GM19452 (cell line): ENCODE measurements at regions not wholly inside any gene's neighbourhood (a gene's known extent, or its start where the extent isn't known, plus 50 kb on each side); places are given as distances from the start of the nearest gene placed in this dataset.

Source experiments
- ATAC-seq: cut with Tn5 transposase; IDR thresholded peaks from one replicate; pipeline ENCODE4 v1.9.1; 2021; ENCODE audit not compliant: unreplicated experiment

GRCh38 chr2:3101016-3101942 is 276.3 kb downstream of the EIPR1 start:
- no peak for ATAC-seq

DNA sequence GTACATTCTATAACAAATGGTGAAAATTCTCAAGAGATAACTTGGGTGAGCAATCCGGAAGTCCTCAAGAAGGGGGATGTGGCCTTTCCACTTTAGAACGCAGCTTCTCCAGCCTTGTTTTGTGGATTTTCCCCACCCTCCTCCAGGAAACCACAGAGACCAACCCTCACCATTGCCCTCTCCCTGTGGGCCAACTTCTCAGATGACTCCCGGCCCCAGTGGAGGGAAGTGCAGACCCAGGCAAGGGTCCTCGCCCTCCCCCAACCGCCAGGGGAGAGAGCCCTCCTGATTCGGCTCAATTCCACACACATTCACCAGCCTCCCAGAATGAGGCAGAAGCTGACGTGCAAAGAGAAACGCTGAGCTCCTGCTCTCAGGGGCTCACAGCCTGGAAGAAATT is 277.2 kb downstream of the EIPR1 start:
- no peak for ATAC-seq

GRCh38 chr2:3099860-3100234 is 277.8 kb downstream of the EIPR1 start:
- ATAC-seq = no peak

DNA sequence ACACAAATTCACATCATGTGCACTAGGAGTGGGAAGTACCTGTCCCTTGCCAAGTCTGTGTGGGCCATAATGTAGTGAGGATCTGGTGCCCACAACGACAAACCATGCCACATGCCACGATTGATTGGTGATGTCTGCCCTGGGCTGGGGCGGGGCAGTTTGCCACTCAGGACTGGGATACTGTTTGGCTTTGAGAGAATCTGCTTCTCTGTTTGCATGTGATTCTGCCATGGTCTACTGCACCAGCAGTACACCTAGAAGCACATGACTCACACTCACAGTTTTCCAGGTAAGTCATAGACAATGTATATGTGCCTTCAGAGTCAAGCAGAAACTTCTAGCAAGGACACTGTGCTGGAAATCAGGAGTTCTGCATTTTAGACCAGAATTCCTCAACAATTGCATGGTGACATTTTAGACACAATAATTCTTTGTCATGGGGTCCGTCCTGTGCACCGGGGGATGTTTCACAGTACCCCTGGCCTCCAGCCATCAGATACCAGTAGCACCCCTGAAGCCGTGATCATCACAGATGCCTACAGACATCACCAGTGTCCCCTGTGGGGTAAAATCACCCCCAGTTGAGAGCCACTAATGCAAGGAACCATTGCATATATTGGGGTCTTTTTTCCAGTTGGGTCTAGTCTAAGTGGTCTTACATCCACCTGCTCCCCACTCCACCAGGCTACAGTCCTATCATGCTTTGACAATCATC is 278.3 kb downstream of the EIPR1 start:
- ATAC-seq = no peak

GRCh38 chr2:3098231-3098630 is 279.4 kb downstream of the EIPR1 start:
- ATAC-seq = no peak

GRCh38 chr2:3097804-3098203 is 279.8 kb downstream of the EIPR1 start:
- no peak for ATAC-seq

DNA sequence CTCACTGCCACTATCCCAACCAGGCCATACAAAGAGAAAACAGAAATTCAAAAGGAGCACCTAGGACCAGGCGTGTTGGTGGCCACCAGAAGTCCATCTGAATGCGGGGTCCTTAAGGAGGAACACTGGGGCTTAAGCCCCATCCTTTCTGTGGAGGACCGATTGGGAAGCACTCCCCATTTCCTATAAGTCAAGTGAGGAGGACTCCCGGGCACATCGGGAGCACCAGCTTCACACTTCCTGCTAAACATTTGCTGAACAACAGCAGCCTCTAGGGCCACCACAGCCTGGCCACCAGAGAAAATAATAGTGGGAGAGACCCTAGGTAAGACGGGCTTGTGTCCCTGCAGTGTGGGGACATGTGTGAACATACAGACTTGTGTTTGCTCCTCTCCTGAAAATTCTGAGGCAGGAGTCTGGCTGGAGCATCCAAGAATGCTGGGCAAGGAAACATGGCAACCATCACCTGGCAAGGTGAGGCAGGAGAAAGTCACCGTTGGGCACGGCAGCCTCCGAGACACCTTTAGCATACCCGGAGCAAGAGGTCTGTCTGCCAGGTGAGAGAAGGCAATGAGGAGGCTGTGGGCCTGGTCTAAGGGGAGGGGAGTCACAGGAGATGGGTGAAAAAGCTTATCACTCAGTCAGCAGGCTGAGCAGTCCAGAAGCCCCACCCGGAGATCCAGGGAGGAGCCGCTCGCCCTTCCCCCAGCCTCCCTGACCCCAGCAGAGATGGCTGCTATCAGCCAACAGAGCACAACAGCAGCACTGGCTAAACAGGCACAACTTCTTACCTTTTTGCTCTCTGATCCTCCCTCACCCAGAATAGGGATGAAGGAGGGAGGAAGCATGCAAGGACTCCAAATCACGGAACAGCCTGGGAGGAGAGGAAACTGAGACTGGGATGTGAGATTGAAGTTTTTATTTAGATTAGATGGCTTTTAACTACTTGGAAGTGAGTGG is 282.3 kb downstream of the EIPR1 start:
- ATAC-seq = no peak

GRCh38 chr2:3094318-3094717 is 283.3 kb downstream of the EIPR1 start:
- no peak for ATAC-seq

GRCh38 chr2:3091696-3092095 is 285.9 kb downstream of the EIPR1 start:
- ATAC-seq = no peak

- ATAC-seq = no peak
Measured at GRCh38 chr2:3082705-3083104, 294.9 kb downstream of the EIPR1 start.

DNA sequence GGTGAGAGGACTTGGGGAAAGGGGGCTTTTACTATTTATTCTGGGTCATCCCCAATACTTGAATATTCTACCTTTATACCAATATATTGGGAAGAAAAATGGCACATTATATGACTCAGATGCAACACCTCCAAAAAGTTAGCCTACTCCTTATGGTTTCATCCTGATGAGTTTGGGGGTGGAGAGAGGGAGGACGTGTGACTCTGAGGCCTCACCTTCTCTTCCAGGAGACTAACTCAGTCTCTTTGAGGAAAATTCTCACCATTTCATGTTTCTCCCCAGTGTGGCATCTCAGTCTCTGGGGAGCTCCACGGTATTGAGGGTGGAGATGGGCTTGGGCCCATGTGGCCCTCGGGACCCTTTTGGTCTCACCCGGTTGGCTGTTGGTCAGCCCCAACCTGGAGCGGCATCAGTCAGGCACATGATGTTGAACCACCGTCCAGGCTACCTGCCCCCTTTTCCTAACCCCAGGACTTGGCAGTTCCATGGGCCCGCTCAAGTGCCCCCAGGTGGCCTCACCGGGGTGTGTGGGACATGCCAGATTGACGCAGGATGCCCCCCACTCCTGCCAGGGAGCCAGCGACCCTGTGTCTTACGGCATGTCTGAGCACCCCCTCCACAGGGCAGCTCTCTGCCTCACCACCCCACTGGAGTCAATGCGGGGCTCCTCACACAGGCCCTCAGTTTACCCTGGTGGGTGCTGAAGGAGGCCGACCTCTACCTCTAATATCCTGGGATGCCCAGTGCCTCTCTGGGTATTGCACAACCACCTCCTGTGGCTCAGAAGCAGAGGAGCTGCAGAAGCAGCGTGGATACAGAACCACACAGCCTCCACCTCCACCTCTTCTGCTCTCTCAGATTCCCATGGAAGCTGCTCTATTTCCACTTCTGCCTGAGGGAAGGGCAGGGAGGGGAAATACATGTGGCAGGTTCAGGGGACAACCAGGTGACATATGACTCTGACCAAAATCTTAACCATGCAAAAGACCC is 297.4 kb downstream of the EIPR1 start:
- no peak for ATAC-seq

GRCh38 chr2:3079466-3079865 is 298.2 kb downstream of the EIPR1 start:
- no peak for ATAC-seq

GRCh38 chr2:3078684-3079083 is 298.9 kb downstream of the EIPR1 start:
- ATAC-seq = no peak

GRCh38 chr2:3076848-3077642 is 300.6 kb downstream of the EIPR1 start:
- ATAC-seq = no peak

GRCh38 chr2:3075991-3076340 is 301.7 kb downstream of the EIPR1 start:
- ATAC-seq = no peak

GRCh38 chr2:3075316-3075990 is 302.2 kb downstream of the EIPR1 start:
- no peak for ATAC-seq

- no peak for ATAC-seq
Measured at GRCh38 chr2:3073704-3074103, 303.9 kb downstream of the EIPR1 start.

GRCh38 chr2:3073041-3073595 is 304.5 kb downstream of the EIPR1 start:
- ATAC-seq = no peak
